ENCODE measurements at regions not wholly inside any gene's neighbourhood (a gene's known extent, or its start where the extent isn't known, plus 50 kb on each side); places are given as distances from the start of the nearest gene placed in this dataset.

- no peak for TF ChIP-seq CTCF (IDR thresholded peaks at IDR 0.05)
- TF ChIP-seq POLR2A (IDR thresholded peaks at IDR 0.05): no peak
Observed at GRCh38 chr1:4086085-4086850, 186.2 kb upstream of the C1orf174 start.
